ENCODE measurements at regions not wholly inside any gene's neighbourhood (a gene's known extent, or its start where the extent isn't known, plus 50 kb on each side); places are given as distances from the start of the nearest gene placed in this dataset.

- Mint-ChIP-seq H3K9me3 (peaks cover 4% of the 10 kb centered on the region; the same call in 1 of the 2 replicates), H3K4me3 (no peak overlapping the region), H3K27me3 (ENCODE audit: insufficient read depth) (0 out of 2 replicates have a peak, but pooled peaks cover 4% of the 10 kb centered on the region), H3K36me3 (ENCODE audit: low read depth) (no peaks in the 10 kb centered on the region), H3K4me1 (ENCODE audit: low read depth) (peaks cover 59% of the 10 kb centered on the region), H3K27ac (peak overlapping the region; percentile 59; the same call in 1 of the 2 replicates)
- no peak for TF ChIP-seq CTCF (IDR thresholded peaks at IDR 0.05)
- DNase-seq, result no peak
Observed at GRCh38 chr9:99431103-99431502, 209.0 kb downstream of the SEC61B start.

GRCh38 chr9:99432075-99432474 is 210.0 kb downstream of the SEC61B start:
- H3K4me3 Mint-ChIP-seq, result no peak overlapping the region
- TF ChIP-seq CTCF (IDR thresholded peaks at IDR 0.05), result no peak
- peaks cover 59% of the 10 kb centered on the region for H3K4me1 Mint-ChIP-seq (ENCODE audit: low read depth)
- no peak for DNase-seq
- peaks cover 4% of the 10 kb centered on the region; the same call in 1 of the 2 replicates for H3K9me3 Mint-ChIP-seq
- H3K27me3 Mint-ChIP-seq (ENCODE audit: insufficient read depth), result 0 out of 2 replicates have a peak, but pooled peaks cover 4% of the 10 kb centered on the region
- no peaks in the 10 kb centered on the region for H3K36me3 Mint-ChIP-seq (ENCODE audit: low read depth)
- H3K27ac Mint-ChIP-seq, result no peak overlapping the region; the same call in 1 of the 2 replicates

- Mint-ChIP-seq H3K36me3 (ENCODE audit: low read depth) (no peaks in the 10 kb centered on the region), H3K27ac (peak overlapping the region; percentile 78), H3K4me3 (no peak overlapping the region), H3K27me3 (ENCODE audit: insufficient read depth) (no peaks in the 10 kb centered on the region; the same call in 1 of the 2 replicates), H3K4me1 (ENCODE audit: low read depth) (peaks cover 59% of the 10 kb centered on the region), H3K9me3 (peaks cover 4% of the 10 kb centered on the region; the same call in 1 of the 2 replicates)
- no peak for DNase-seq
- no peak for TF ChIP-seq CTCF (IDR thresholded peaks at IDR 0.05)
Observed at GRCh38 chr9:99433095-99433494, 211.0 kb downstream of the SEC61B start.

DNA sequence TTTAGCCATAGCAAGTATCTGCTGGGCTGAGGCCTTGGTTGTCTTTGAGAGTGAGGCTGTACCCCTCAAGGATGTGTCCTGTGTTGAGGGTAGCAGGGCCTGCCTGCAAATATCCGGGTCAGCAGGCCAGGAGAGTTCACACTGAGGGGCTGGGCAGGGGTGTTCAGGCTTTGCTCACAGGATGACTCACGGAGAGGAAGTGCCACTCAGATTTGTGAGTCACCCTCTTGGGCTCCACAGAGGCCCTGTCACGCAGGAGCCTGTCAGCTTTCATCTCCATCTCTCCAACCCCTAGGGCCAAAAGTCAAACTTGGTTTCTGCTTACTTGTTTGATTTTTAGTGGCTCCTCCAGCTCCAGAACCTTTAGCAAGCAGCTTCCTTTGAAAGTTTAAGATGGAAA is 211.5 kb downstream of the SEC61B start:
- peak; percentile 86 for DNase-seq
- no peak for TF ChIP-seq CTCF (IDR thresholded peaks at IDR 0.05)
- H3K4me3 Mint-ChIP-seq, result no peak overlapping the region; the same call in 1 of the 2 replicates
- peaks cover 4% of the 10 kb centered on the region; the same call in 1 of the 2 replicates for H3K9me3 Mint-ChIP-seq
- H3K4me1 Mint-ChIP-seq (ENCODE audit: low read depth), result peaks cover 61% of the 10 kb centered on the region
- H3K27me3 Mint-ChIP-seq (ENCODE audit: insufficient read depth), result no peaks in the 10 kb centered on the region; the same call in 1 of the 2 replicates
- H3K36me3 Mint-ChIP-seq (ENCODE audit: low read depth), result no peaks in the 10 kb centered on the region; the same call in 1 of the 2 replicates
- H3K27ac Mint-ChIP-seq, result peak overlapping the region; percentile 78

- no peak overlapping the region for H3K27ac Mint-ChIP-seq
- no peak for DNase-seq
- TF ChIP-seq CTCF (IDR thresholded peaks at IDR 0.05), result no peak
- peaks cover 43% of the 10 kb centered on the region for H3K4me1 Mint-ChIP-seq (ENCODE audit: low read depth)
- H3K4me3 Mint-ChIP-seq, result no peak overlapping the region
- no peaks in the 10 kb centered on the region; the same call in 1 of the 2 replicates for H3K27me3 Mint-ChIP-seq (ENCODE audit: insufficient read depth)
- no peaks in the 10 kb centered on the region for H3K9me3 Mint-ChIP-seq
- no peaks in the 10 kb centered on the region; the same call in 1 of the 2 replicates for H3K36me3 Mint-ChIP-seq (ENCODE audit: low read depth)
Observed at GRCh38 chr9:99436616-99437015, 214.5 kb downstream of the SEC61B start.
